HCT116 (cell line): ENCODE measurements at regions not wholly inside any gene's neighbourhood (a gene's known extent, or its start where the extent isn't known, plus 50 kb on each side); places are given as distances from the start of the nearest gene placed in this dataset.

Experiments used
- CBX3 ChIP-seq: IDR thresholded peaks from 2 replicates; pipeline ENCODE4 v1.6.1; 2012; ENCODE audit warnings: low read depth
- CEBPB ChIP-seq: IDR thresholded peaks from 2 replicates; pipeline ENCODE4 v1.6.1; 2012; ENCODE audit warnings: low read depth
- CTCF ChIP-seq, 3 experiments: fragments of 200-600 bp in 1 of 3; sonication (generic) in 1 of 3; IDR thresholded peaks in 2 of 3; conservative IDR thresholded peaks in 1 of 3; 2 replicates each; pipeline ENCODE4 v1.5.1; 2012 to 2017; ENCODE audit warnings: low read depth in 2 of 3, low read length in 2 of 3, antibody characterized with exemption in 1 of 3, borderline replicate concordance in 1 of 3, control low read depth in 1 of 3, mild to moderate bottlenecking in 1 of 3, mixed read lengths in 1 of 3, mixed run types in 1 of 3, moderate library complexity in 1 of 3; ENCODE audit not compliant: insufficient read depth in 1 of 3
- EZH2 ChIP-seq: fragments of 200-600 bp; sonication (generic); IDR thresholded peaks from 2 replicates; pipeline ENCODE4 v1.6.1; 2017; ENCODE audit warnings: antibody characterized with exemption, mixed run types
- EZH2phosphoT487 ChIP-seq: fragments of 200-600 bp; IDR thresholded peaks from 2 replicates; pipeline ENCODE4 v1.6.1; 2018; ENCODE audit warnings: antibody characterized with exemption, borderline replicate concordance
- POLR2A ChIP-seq: IDR thresholded peaks from 2 replicates; pipeline ENCODE4 v1.7.0; 2011; ENCODE audit warnings: borderline replicate concordance; ENCODE audit not compliant: insufficient read depth, insufficient read length; ENCODE audit errors: extremely low read depth
- RAD21 ChIP-seq: IDR thresholded peaks from 2 replicates; pipeline ENCODE4 v1.6.1; 2012; ENCODE audit warnings: low read depth, mild to moderate bottlenecking
- ZNF274 ChIP-seq: fragments of 200-500 bp; sonication (Bioruptor generic); IDR thresholded peaks from 2 replicates; pipeline ENCODE4 v1.6.1; 2014; ENCODE audit warnings: mild to moderate bottlenecking, low read depth, low read length, inconsistent platforms
- TF ChIP-seq, protein P1 (sequence below): IDR thresholded peaks from 2 replicates; pipeline ENCODE4 v1.6.1; 2012

- TF ChIP-seq POLR2A: no peak
- TF ChIP-seq CTCF (IDR thresholded peaks at IDR 0.05 in 2 of 3, conservative IDR thresholded peaks at IDR 0.05 in 1 of 3; ENCODE audit: borderline replicate concordance in 1 of 3, insufficient read depth in 1 of 3, low read depth in 2 of 3, low read length in 2 of 3): no peak
- TF ChIP-seq CBX3: no peak
- no peak for TF ChIP-seq RAD21
- TF ChIP-seq EZH2phosphoT487: no peak
- no peak for TF ChIP-seq ZNF274
- no peak for TF ChIP-seq CEBPB
- no peak for TF ChIP-seq EZH2
- TF ChIP-seq, protein P1, sequence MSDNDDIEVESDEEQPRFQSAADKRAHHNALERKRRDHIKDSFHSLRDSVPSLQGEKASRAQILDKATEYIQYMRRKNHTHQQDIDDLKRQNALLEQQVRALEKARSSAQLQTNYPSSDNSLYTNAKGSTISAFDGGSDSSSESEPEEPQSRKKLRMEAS: no peak
Measured at GRCh38 chr14:105877645-105878044, 351.3 kb downstream of the TMEM121 start.
